Kidney (tissue), 13 donors: ENCODE measurements at regions not wholly inside any gene's neighbourhood (a gene's known extent, or its start where the extent isn't known, plus 50 kb on each side); places are given as distances from the start of the nearest gene placed in this dataset.

ENCODE experiments used
- DNase-seq, 5 donors: peaks; one replicate each; pipeline ENCODE4 v3.0.0-alpha.2; 2013 to 2020
- FAIRE-seq: peaks from 2 replicates; lab custom pipeline; 2012; peaks lifted over from hg19 to GRCh38; lab: Jason Lieb, UNC
- H3K27ac ChIP-seq, 2 donors: one replicate each; pipeline ENCODE4 v1.7.0; 2013; ENCODE audit warnings: low read depth in 2 of 2, low read length in 2 of 2, inconsistent platforms in 1 of 2
- H3K27me3 ChIP-seq: one replicate; pipeline ENCODE4 v1.7.1; 2013; ENCODE audit warnings: low read length, inconsistent platforms; ENCODE audit not compliant: control insufficient read depth, insufficient read depth
- H3K36me3 ChIP-seq, 3 donors: one replicate each; pipeline versions ENCODE4 v1.7.0 to v1.7.1; 2013; ENCODE audit warnings: low read length in 3 of 3, control low read depth in 1 of 3, inconsistent platforms in 1 of 3; ENCODE audit not compliant: insufficient read depth in 3 of 3, control insufficient read depth in 2 of 3
- H3K4me1 ChIP-seq, 3 donors: one replicate each; pipeline versions ENCODE4 v1.7.0 to v1.7.1; 2013; ENCODE audit warnings: low read length in 3 of 3, inconsistent platforms in 1 of 3, low read depth in 1 of 3; ENCODE audit not compliant: control insufficient read depth in 2 of 3, insufficient read depth in 2 of 3
- H3K4me3 ChIP-seq, 3 donors: one replicate each; pipeline versions ENCODE4 v1.7.0 to v1.8.1; 2013; ENCODE audit warnings: low read length in 3 of 3, control low read depth in 1 of 3, inconsistent platforms in 1 of 3
- H3K9ac ChIP-seq, 3 donors: one replicate each; pipeline versions ENCODE4 v1.7.0 to v1.7.1; 2013; ENCODE audit warnings: low read length in 3 of 3, control low read depth in 1 of 3, inconsistent platforms in 1 of 3
- H3K9me3 ChIP-seq, 3 donors: one replicate each; pipeline versions ENCODE4 v1.7.0 to v1.7.1; 2013; ENCODE audit warnings: low read length in 3 of 3, control low read depth in 1 of 3, inconsistent platforms in 1 of 3; ENCODE audit not compliant: control insufficient read depth in 2 of 3, insufficient read depth in 1 of 3
- CTCF ChIP-seq: IDR thresholded peaks from 3 replicates; pipeline ENCODE4 v1.5.1; 2012; ENCODE audit warnings: mild to moderate bottlenecking, moderate library complexity, borderline replicate concordance; ENCODE audit not compliant: insufficient read depth; ENCODE audit errors: extremely low read depth
- intact Hi-C: fragments of 100-400 bp; cut with DNase I; formaldehyde crosslinking; loops from one replicate; pipeline ENCODE4 v1.11.1; 2022
- donor health status: control.
- donor health status: control.
- donor health status: control.
- donor health status: control.
- donor health status: control.
- donor health status: DM: yes; HTN: yes; CAD: no.
- donor health status: Normal renal cell carcinoma (clear cell type).

GRCh38 chr4:112847045-112847444, 202.4 kb upstream of the ANK2 start:
- intact Hi-C loops: no loop called here
- DNase-seq (no peak), FAIRE-seq (no peak)
- H3K9me3 ChIP-seq: no peaks in the 10 kb centered on the region
- H3K9ac ChIP-seq: no peak overlapping the region
- H3K27me3 ChIP-seq: no peaks in the 10 kb centered on the region
- H3K4me3 ChIP-seq: no peak overlapping the region
- no peaks in the 10 kb centered on the region for H3K4me1 ChIP-seq
- no peaks in the 10 kb centered on the region for H3K36me3 ChIP-seq
- TF ChIP-seq CTCF: no peak
- no peak overlapping the region for H3K27ac ChIP-seq

DNA sequence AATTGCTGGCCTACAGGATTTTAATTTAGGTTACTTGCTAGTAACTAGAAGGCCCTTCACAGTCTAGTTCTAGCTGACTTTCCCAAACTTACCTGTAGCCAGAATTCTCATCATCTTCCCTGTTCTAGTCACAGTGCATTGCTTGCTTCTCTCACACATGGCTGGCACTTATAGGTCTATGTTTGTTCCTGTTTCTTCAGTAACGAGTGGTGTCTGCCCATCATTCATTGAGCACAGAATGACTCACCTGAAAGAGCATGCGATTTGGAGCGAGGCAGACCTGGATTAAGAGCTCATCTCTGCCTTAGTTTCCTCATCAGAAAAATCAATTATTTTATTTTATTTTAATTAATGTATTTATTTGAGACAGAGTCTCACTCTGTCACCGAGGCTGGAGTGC, 201.7 kb upstream of the ANK2 start:
- no peaks in the 10 kb centered on the region for H3K36me3 ChIP-seq
- no peaks in the 10 kb centered on the region for H3K9me3 ChIP-seq
- DNase-seq: no peak
- FAIRE-seq: no peak
- no peaks in the 10 kb centered on the region for H3K4me1 ChIP-seq
- intact Hi-C loops: no loop called here
- no peaks in the 10 kb centered on the region for H3K27me3 ChIP-seq
- no peak overlapping the region for H3K4me3 ChIP-seq
- no peak for TF ChIP-seq CTCF
- no peak overlapping the region for H3K27ac ChIP-seq
- H3K9ac ChIP-seq: no peak overlapping the region

GRCh38 chr4:112848911-112849310, 200.5 kb upstream of the ANK2 start:
- Histone ChIP-seq H3K27ac (no peak overlapping the region), H3K4me1 (no peaks in the 10 kb centered on the region), H3K9me3 (no peaks in the 10 kb centered on the region), H3K27me3 (no peaks in the 10 kb centered on the region), H3K4me3 (no peak overlapping the region), H3K36me3 (no peaks in the 10 kb centered on the region), H3K9ac (no peak overlapping the region)
- DNase-seq (peak in 1 of 5 donors; percentile 1), FAIRE-seq (no peak)
- intact Hi-C loops: no loop called here
- TF ChIP-seq CTCF: no peak

GRCh38 chr4:112852601-112853000, 196.9 kb upstream of the ANK2 start:
- intact Hi-C loops: no loop called here
- Histone ChIP-seq H3K27ac (no peak overlapping the region), H3K4me3 (no peak overlapping the region), H3K36me3 (no peaks in the 10 kb centered on the region), H3K4me1 (no peaks in the 10 kb centered on the region), H3K9me3 (no peaks in the 10 kb centered on the region), H3K9ac (no peak overlapping the region), H3K27me3 (no peaks in the 10 kb centered on the region)
- TF ChIP-seq CTCF: no peak
- DNase-seq: no peak
- no peak for FAIRE-seq
